HepG2 (cell line): ENCODE measurements at regions not wholly inside any gene's neighbourhood (a gene's known extent, or its start where the extent isn't known, plus 50 kb on each side); places are given as distances from the start of the nearest gene placed in this dataset.

Experiments
- EZH2 ChIP-seq: conservative IDR thresholded peaks from 2 replicates; pipeline ENCODE4 v1.6.1; 2012; ENCODE audit warnings: mild to moderate bottlenecking, low read depth, low read length, moderate library complexity
- FOXC1 ChIP-seq: sonication (generic); formaldehyde crosslinking; IDR thresholded peaks from 2 replicates; pipeline ENCODE4 v1.8.0; 2022; ENCODE audit warnings: mild to moderate bottlenecking, missing genetic modification reagents, borderline replicate concordance
- HMGXB4 ChIP-seq, 2 experiments: sonication (generic) in 1 of 2; formaldehyde crosslinking in 1 of 2; IDR thresholded peaks; 2 replicates each; pipeline versions ENCODE4 v1.4.0 to v1.6.1; 2018 to 2020; ENCODE audit warnings: missing genetic modification reagents in 2 of 2, borderline replicate concordance in 1 of 2, low read depth in 1 of 2, mild to moderate bottlenecking in 1 of 2, missing biosample characterization in 1 of 2
- HNRNPH1 ChIP-seq: fragments of 200-400 bp; formaldehyde crosslinking; optimal IDR thresholded peaks from 2 replicates; pipeline ENCODE3; 2017; ENCODE audit warnings: mild to moderate bottlenecking, low read depth, low read length
- PCBP1 ChIP-seq: fragments of 200-400 bp; formaldehyde crosslinking; IDR thresholded peaks from 2 replicates; pipeline ENCODE4 v1.6.1; 2017; ENCODE audit warnings: mild to moderate bottlenecking, low read depth, low read length, borderline replicate concordance
- POLR2A ChIP-seq, 2 experiments: IDR thresholded peaks; 2 replicates each; pipeline ENCODE4 v1.6.1; 2011; ENCODE audit warnings: low read depth in 2 of 2, low read length in 2 of 2, mild to moderate bottlenecking in 1 of 2, moderate library complexity in 1 of 2; ENCODE audit not compliant: insufficient read depth in 1 of 2
- TBP ChIP-seq: sonication (generic); formaldehyde crosslinking; IDR thresholded peaks from 2 replicates; pipeline ENCODE4 v1.5.0; 2020; ENCODE audit warnings: missing genetic modification reagents
- U2AF2 ChIP-seq: fragments of 200-400 bp; formaldehyde crosslinking; IDR thresholded peaks from 2 replicates; pipeline ENCODE4 v1.6.1; 2017; ENCODE audit warnings: low read depth, mild to moderate bottlenecking, low read length
- ZNF138 ChIP-seq: sonication (generic); formaldehyde crosslinking; IDR thresholded peaks from 2 replicates; pipeline ENCODE4 v1.5.0; 2020; ENCODE audit warnings: mild to moderate bottlenecking, low read depth, missing genetic modification reagents
- TF ChIP-seq, protein P1 (sequence below): sonication (generic); formaldehyde crosslinking; IDR thresholded peaks from 2 replicates; pipeline ENCODE4 v1.9.0; 2021; ENCODE audit warnings: missing genetic modification reagents, mild to moderate bottlenecking, borderline replicate concordance
- TF ChIP-seq, protein P2 (sequence below): sonication (generic); formaldehyde crosslinking; IDR thresholded peaks from 2 replicates; pipeline ENCODE4 v1.5.0; 2020; ENCODE audit warnings: mild to moderate bottlenecking, missing genetic modification reagents, moderate library complexity

- TF ChIP-seq TBP (CRISPR knock-in tag) (no peak), POLR2A (IDR thresholded peaks at IDR 0.05; ENCODE audit: insufficient read depth in 1 of 2, low read depth in 2 of 2, low read length in 2 of 2) (no peak), ZNF138 (no peak), HNRNPH1 (no peak), PCBP1 (no peak), HMGXB4 (CRISPR knock-in tag; IDR thresholded peaks at IDR 0.05; ENCODE audit: borderline replicate concordance in 1 of 2, low read depth in 1 of 2) (no peak), EZH2 (no peak), FOXC1 (no peak), U2AF2 (no peak)
- TF ChIP-seq, protein P1, sequence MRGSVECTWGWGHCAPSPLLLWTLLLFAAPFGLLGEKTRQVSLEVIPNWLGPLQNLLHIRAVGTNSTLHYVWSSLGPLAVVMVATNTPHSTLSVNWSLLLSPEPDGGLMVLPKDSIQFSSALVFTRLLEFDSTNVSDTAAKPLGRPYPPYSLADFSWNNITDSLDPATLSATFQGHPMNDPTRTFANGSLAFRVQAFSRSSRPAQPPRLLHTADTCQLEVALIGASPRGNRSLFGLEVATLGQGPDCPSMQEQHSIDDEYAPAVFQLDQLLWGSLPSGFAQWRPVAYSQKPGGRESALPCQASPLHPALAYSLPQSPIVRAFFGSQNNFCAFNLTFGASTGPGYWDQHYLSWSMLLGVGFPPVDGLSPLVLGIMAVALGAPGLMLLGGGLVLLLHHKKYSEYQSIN (CRISPR knock-in tag): no peak
- TF ChIP-seq, protein P2, sequence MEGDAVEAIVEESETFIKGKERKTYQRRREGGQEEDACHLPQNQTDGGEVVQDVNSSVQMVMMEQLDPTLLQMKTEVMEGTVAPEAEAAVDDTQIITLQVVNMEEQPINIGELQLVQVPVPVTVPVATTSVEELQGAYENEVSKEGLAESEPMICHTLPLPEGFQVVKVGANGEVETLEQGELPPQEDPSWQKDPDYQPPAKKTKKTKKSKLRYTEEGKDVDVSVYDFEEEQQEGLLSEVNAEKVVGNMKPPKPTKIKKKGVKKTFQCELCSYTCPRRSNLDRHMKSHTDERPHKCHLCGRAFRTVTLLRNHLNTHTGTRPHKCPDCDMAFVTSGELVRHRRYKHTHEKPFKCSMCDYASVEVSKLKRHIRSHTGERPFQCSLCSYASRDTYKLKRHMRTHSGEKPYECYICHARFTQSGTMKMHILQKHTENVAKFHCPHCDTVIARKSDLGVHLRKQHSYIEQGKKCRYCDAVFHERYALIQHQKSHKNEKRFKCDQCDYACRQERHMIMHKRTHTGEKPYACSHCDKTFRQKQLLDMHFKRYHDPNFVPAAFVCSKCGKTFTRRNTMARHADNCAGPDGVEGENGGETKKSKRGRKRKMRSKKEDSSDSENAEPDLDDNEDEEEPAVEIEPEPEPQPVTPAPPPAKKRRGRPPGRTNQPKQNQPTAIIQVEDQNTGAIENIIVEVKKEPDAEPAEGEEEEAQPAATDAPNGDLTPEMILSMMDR (CRISPR knock-in tag): no peak
These were observed 267.6 kb downstream of the SKIDA1 start for GRCh38 chr10:21257919-21258318.
